C4-2B (cell line): ENCODE measurements at regions not wholly inside any gene's neighbourhood (a gene's known extent, or its start where the extent isn't known, plus 50 kb on each side); places are given as distances from the start of the nearest gene placed in this dataset.
"Not testable (repeated sequence)": the region's sequence is repeated elsewhere in the genome, so short reads cannot be mapped to it uniquely, and the experiment has no call there.

Experiments used
- ZFX ChIP-seq: fragments of 450-650 bp; IDR thresholded peaks from 2 replicates; pipeline ENCODE4 v1.6.1; 2017
- TF ChIP-seq, protein P1 (sequence below): fragments of 450-650 bp; conservative IDR thresholded peaks from 2 replicates; pipeline ENCODE4 v1.5.1; 2017; ENCODE audit warnings: mild to moderate bottlenecking

DNA sequence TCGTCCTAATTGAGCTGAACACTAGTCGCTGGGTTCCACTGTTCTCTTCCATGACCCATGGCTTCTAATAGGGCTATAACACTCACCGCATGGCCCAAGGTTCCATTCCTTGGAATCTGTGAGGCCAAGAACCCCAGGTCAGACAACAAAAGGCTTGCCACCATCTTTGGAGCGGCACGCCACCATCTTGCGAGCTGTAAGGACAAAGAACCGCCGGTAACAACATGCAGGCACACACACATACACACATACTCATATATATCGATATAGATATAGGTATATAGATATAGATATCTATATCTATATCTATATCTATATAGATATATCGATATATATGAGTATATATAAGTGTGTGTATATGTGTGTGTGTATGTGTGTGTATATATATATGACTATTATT is 657.7 kb downstream of the PRIM2 start:
- TF ChIP-seq, protein P1, sequence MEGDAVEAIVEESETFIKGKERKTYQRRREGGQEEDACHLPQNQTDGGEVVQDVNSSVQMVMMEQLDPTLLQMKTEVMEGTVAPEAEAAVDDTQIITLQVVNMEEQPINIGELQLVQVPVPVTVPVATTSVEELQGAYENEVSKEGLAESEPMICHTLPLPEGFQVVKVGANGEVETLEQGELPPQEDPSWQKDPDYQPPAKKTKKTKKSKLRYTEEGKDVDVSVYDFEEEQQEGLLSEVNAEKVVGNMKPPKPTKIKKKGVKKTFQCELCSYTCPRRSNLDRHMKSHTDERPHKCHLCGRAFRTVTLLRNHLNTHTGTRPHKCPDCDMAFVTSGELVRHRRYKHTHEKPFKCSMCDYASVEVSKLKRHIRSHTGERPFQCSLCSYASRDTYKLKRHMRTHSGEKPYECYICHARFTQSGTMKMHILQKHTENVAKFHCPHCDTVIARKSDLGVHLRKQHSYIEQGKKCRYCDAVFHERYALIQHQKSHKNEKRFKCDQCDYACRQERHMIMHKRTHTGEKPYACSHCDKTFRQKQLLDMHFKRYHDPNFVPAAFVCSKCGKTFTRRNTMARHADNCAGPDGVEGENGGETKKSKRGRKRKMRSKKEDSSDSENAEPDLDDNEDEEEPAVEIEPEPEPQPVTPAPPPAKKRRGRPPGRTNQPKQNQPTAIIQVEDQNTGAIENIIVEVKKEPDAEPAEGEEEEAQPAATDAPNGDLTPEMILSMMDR = not testable (repeated sequence)
- TF ChIP-seq ZFX = not testable (repeated sequence)
